ENCODE measurements at regions not wholly inside any gene's neighbourhood (a gene's known extent, or its start where the extent isn't known, plus 50 kb on each side); places are given as distances from the start of the nearest gene placed in this dataset.

DNA sequence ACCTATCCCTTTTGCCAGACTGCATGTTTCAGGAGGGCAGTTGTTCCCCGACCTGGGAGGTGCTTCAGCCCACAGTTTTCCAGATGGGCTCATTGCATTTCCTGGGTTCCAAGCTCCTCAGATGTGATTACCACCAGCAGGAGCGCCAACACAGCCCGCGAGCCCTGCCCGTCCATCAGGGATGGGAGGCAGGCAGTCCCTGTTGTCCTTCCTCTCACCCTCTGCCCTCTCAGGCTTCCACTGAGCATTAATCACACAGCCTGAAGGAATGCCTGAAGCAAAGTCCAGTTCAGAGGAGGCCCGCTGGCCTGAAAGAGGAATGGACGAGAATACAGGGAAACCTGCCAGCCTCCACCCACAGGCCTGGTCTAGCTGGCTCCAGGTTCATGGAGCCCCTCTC lies 256.3 kb upstream of the SDK2 start (continued):
- TF ChIP-seq, protein P1, sequence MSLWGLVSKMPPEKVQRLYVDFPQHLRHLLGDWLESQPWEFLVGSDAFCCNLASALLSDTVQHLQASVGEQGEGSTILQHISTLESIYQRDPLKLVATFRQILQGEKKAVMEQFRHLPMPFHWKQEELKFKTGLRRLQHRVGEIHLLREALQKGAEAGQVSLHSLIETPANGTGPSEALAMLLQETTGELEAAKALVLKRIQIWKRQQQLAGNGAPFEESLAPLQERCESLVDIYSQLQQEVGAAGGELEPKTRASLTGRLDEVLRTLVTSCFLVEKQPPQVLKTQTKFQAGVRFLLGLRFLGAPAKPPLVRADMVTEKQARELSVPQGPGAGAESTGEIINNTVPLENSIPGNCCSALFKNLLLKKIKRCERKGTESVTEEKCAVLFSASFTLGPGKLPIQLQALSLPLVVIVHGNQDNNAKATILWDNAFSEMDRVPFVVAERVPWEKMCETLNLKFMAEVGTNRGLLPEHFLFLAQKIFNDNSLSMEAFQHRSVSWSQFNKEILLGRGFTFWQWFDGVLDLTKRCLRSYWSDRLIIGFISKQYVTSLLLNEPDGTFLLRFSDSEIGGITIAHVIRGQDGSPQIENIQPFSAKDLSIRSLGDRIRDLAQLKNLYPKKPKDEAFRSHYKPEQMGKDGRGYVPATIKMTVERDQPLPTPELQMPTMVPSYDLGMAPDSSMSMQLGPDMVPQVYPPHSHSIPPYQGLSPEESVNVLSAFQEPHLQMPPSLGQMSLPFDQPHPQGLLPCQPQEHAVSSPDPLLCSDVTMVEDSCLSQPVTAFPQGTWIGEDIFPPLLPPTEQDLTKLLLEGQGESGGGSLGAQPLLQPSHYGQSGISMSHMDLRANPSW (CRISPR knock-in tag; conservative IDR thresholded peaks at IDR 0.05; ENCODE audit: low read depth) = no peak
- TF ChIP-seq NFYB (CRISPR knock-in tag; conservative IDR thresholded peaks at IDR 0.05; ENCODE audit: low read depth) (no peak), ZNF416 (CRISPR knock-in tag; IDR thresholded peaks at IDR 0.05) (no peak)
- TF ChIP-seq, protein P2, sequence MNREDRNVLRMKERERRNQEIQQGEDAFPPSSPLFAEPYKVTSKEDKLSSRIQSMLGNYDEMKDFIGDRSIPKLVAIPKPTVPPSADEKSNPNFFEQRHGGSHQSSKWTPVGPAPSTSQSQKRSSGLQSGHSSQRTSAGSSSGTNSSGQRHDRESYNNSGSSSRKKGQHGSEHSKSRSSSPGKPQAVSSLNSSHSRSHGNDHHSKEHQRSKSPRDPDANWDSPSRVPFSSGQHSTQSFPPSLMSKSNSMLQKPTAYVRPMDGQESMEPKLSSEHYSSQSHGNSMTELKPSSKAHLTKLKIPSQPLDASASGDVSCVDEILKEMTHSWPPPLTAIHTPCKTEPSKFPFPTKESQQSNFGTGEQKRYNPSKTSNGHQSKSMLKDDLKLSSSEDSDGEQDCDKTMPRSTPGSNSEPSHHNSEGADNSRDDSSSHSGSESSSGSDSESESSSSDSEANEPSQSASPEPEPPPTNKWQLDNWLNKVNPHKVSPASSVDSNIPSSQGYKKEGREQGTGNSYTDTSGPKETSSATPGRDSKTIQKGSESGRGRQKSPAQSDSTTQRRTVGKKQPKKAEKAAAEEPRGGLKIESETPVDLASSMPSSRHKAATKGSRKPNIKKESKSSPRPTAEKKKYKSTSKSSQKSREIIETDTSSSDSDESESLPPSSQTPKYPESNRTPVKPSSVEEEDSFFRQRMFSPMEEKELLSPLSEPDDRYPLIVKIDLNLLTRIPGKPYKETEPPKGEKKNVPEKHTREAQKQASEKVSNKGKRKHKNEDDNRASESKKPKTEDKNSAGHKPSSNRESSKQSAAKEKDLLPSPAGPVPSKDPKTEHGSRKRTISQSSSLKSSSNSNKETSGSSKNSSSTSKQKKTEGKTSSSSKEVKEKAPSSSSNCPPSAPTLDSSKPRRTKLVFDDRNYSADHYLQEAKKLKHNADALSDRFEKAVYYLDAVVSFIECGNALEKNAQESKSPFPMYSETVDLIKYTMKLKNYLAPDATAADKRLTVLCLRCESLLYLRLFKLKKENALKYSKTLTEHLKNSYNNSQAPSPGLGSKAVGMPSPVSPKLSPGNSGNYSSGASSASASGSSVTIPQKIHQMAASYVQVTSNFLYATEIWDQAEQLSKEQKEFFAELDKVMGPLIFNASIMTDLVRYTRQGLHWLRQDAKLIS (CRISPR knock-in tag; IDR thresholded peaks at IDR 0.05; ENCODE audit: borderline replicate concordance) = no peak

- Mint-ChIP-seq H3K4me3 (peak overlapping the region; percentile 75), H3K27ac (no peak overlapping the region), H3K27me3 (ENCODE audit: low read depth) (peaks cover 99% of the 10 kb centered on the region), H3K4me1 (peaks cover 26% of the 10 kb centered on the region), H3K9me3 (0 out of 2 replicates have a peak, but pooled peaks cover 3% of the 10 kb centered on the region), H3K36me3 (no peaks in the 10 kb centered on the region)
- POLR2A ChIA-PET = no interaction called here
- ATAC-seq (no peak), DNase-seq (ENCODE audit: low spot score) (no peak)
- TF ChIP-seq CREB1 (CRISPR knock-in tag; IDR thresholded peaks at IDR 0.05) (no peak), ELF4 (CRISPR knock-in tag; IDR thresholded peaks at IDR 0.05; ENCODE audit: low read depth) (no peak), ZSCAN18 (CRISPR knock-in tag; IDR thresholded peaks at IDR 0.05) (no peak), ZNF396 (CRISPR knock-in tag; IDR thresholded peaks at IDR 0.05; ENCODE audit: borderline replicate concordance) (no peak), ZBTB21 (CRISPR knock-in tag; IDR thresholded peaks at IDR 0.05; ENCODE audit: borderline replicate concordance) (no peak), SOX15 (CRISPR knock-in tag; IDR thresholded peaks at IDR 0.05) (no peak), IRF2 (CRISPR knock-in tag; IDR thresholded peaks at IDR 0.05; ENCODE audit: borderline replicate concordance, low read depth) (no peak), CDX4 (CRISPR knock-in tag; IDR thresholded peaks at IDR 0.05; ENCODE audit: borderline replicate concordance) (no peak)
- TF ChIP-seq, protein P3, sequence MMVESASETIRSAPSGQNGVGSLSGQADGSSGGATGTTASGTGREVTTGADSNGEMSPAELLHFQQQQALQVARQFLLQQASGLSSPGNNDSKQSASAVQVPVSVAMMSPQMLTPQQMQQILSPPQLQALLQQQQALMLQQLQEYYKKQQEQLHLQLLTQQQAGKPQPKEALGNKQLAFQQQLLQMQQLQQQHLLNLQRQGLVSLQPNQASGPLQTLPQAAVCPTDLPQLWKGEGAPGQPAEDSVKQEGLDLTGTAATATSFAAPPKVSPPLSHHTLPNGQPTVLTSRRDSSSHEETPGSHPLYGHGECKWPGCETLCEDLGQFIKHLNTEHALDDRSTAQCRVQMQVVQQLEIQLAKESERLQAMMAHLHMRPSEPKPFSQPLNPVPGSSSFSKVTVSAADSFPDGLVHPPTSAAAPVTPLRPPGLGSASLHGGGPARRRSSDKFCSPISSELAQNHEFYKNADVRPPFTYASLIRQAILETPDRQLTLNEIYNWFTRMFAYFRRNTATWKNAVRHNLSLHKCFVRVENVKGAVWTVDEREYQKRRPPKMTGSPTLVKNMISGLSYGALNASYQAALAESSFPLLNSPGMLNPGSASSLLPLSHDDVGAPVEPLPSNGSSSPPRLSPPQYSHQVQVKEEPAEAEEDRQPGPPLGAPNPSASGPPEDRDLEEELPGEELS (CRISPR knock-in tag; IDR thresholded peaks at IDR 0.05) = no peak
- TF ChIP-seq, protein P4, sequence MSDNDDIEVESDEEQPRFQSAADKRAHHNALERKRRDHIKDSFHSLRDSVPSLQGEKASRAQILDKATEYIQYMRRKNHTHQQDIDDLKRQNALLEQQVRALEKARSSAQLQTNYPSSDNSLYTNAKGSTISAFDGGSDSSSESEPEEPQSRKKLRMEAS (CRISPR knock-in tag; IDR thresholded peaks at IDR 0.05) = no peak
- TF ChIP-seq, protein P5, sequence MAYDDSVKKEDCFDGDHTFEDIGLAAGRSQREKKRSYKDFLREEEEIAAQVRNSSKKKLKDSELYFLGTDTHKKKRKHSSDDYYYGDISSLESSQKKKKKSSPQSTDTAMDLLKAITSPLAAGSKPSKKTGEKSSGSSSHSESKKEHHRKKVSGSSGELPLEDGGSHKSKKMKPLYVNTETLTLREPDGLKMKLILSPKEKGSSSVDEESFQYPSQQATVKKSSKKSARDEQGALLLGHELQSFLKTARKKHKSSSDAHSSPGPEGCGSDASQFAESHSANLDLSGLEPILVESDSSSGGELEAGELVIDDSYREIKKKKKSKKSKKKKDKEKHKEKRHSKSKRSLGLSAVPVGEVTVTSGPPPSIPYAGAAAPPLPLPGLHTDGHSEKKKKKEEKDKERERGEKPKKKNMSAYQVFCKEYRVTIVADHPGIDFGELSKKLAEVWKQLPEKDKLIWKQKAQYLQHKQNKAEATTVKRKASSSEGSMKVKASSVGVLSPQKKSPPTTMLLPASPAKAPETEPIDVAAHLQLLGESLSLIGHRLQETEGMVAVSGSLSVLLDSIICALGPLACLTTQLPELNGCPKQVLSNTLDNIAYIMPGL (CRISPR knock-in tag; IDR thresholded peaks at IDR 0.05) = no peak
- TF ChIP-seq, protein P6, sequence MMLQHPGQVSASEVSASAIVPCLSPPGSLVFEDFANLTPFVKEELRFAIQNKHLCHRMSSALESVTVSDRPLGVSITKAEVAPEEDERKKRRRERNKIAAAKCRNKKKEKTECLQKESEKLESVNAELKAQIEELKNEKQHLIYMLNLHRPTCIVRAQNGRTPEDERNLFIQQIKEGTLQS (CRISPR knock-in tag; conservative IDR thresholded peaks at IDR 0.05) = no peak
- CTCF ChIA-PET = interaction anchor here (0.9 to 2.5 kb wide), 5 partner anchors 29 to 298 kb away, joined by 3 to 11 read pairs (median 5); no protein-coding TSS in a partner anchor
These were observed 257.0 kb upstream of the SDK2 start for GRCh38 chr17:73901249-73901648.
